ENCODE measurements at regions not wholly inside any gene's neighbourhood (a gene's known extent, or its start where the extent isn't known, plus 50 kb on each side); places are given as distances from the start of the nearest gene placed in this dataset.

DNA sequence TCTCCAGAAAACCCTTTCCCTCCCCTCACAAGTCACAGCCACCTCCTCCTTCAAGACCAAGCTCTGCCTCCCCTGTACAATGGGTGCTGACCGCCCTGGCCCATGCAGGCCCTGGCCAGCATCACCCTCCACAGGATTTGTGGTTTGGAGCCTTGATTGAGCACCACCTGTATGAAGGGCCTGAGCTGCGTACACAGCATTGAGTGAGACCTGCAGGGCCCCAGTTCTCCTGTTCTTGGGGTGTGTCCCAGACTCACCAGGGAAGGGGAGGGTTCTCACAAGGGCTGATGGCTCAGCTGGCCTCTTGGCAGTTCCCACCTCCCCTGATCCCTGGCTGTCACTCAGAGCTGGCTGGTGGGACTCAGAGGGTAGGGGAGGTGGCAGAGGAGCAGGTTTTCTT lies 63.7 kb upstream of the IER5L start:
- TF ChIP-seq POLR2A (IDR thresholded peaks at IDR 0.05): no peak
- TF ChIP-seq, protein P1, sequence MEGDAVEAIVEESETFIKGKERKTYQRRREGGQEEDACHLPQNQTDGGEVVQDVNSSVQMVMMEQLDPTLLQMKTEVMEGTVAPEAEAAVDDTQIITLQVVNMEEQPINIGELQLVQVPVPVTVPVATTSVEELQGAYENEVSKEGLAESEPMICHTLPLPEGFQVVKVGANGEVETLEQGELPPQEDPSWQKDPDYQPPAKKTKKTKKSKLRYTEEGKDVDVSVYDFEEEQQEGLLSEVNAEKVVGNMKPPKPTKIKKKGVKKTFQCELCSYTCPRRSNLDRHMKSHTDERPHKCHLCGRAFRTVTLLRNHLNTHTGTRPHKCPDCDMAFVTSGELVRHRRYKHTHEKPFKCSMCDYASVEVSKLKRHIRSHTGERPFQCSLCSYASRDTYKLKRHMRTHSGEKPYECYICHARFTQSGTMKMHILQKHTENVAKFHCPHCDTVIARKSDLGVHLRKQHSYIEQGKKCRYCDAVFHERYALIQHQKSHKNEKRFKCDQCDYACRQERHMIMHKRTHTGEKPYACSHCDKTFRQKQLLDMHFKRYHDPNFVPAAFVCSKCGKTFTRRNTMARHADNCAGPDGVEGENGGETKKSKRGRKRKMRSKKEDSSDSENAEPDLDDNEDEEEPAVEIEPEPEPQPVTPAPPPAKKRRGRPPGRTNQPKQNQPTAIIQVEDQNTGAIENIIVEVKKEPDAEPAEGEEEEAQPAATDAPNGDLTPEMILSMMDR (IDR thresholded peaks at IDR 0.05): no peak

Measured in body of pancreas (tissue), 4 donors.